GM23248 (cell line): ENCODE measurements at regions not wholly inside any gene's neighbourhood (a gene's known extent, or its start where the extent isn't known, plus 50 kb on each side); places are given as distances from the start of the nearest gene placed in this dataset.

Source experiments
- DNase-seq: peaks from one replicate; pipeline ENCODE4 v3.0.0-alpha.2; 2015
- H2AFZ ChIP-seq: fragments of 200-600 bp; sonication (generic); 2 replicates; pipeline ENCODE4 v1.6.1; 2016; ENCODE audit warnings: antibody characterized with exemption
- H3F3A ChIP-seq: fragments of 200-600 bp; sonication (generic); 2 replicates; pipeline ENCODE4 v1.6.1; 2016; ENCODE audit warnings: mild to moderate bottlenecking, antibody characterized with exemption, mixed run types; ENCODE audit not compliant: insufficient read depth
- H3K27ac ChIP-seq: fragments of 200-600 bp; sonication (generic); 2 replicates; pipeline ENCODE4 v1.5.1; 2016; ENCODE audit warnings: mild to moderate bottlenecking
- H3K27me3 ChIP-seq: fragments of 200-600 bp; sonication (generic); replicated peaks from 2 replicates; pipeline ENCODE4 v1.6.1; 2016; ENCODE audit warnings: mild to moderate bottlenecking; ENCODE audit not compliant: insufficient read depth
- H3K36me3 ChIP-seq: fragments of 200-600 bp; sonication (generic); 2 replicates; pipeline ENCODE4 v1.6.1; 2016; ENCODE audit warnings: low read depth, mild to moderate bottlenecking
- H3K4me1 ChIP-seq: fragments of 200-600 bp; sonication (generic); 2 replicates; pipeline ENCODE4 v1.6.1; 2016; ENCODE audit warnings: mild to moderate bottlenecking; ENCODE audit not compliant: insufficient read depth
- H3K4me2 ChIP-seq: fragments of 200-600 bp; sonication (generic); one replicate; pipeline ENCODE4 v1.6.1; 2016; ENCODE audit warnings: mild to moderate bottlenecking; ENCODE audit not compliant: unreplicated experiment
- H3K4me3 ChIP-seq: fragments of 200-600 bp; sonication (generic); 2 replicates; pipeline ENCODE4 v1.5.1; 2016; ENCODE audit warnings: mild to moderate bottlenecking
- H3K79me2 ChIP-seq: fragments of 200-600 bp; sonication (generic); 2 replicates; pipeline ENCODE4 v1.6.1; 2016; ENCODE audit warnings: mild to moderate bottlenecking; ENCODE audit not compliant: insufficient read depth
- H3K9ac ChIP-seq: fragments of 200-600 bp; sonication (generic); 2 replicates; pipeline ENCODE4 v1.6.1; 2016; ENCODE audit warnings: mild to moderate bottlenecking
- H3K9me2 ChIP-seq: fragments of 200-600 bp; sonication (generic); 2 replicates; pipeline ENCODE4 v1.6.1; 2016; ENCODE audit warnings: mixed run types, mild to moderate bottlenecking, moderate library complexity; ENCODE audit not compliant: insufficient read depth
- H3K9me3 ChIP-seq: fragments of 200-600 bp; sonication (generic); one replicate; pipeline ENCODE4 v1.6.1; 2017; ENCODE audit warnings: low read depth
- H4K20me1 ChIP-seq: fragments of 200-600 bp; sonication (generic); 2 replicates; pipeline ENCODE4 v1.6.0; 2016; ENCODE audit not compliant: insufficient read depth
- EZH2 ChIP-seq: fragments of 200-600 bp; sonication (generic); IDR thresholded peaks from 2 replicates; pipeline ENCODE4 v1.6.1; 2018; ENCODE audit warnings: antibody characterized with exemption, mild to moderate bottlenecking; ENCODE audit not compliant: insufficient read depth, poor library complexity, severe bottlenecking
- EZH2phosphoT487 ChIP-seq: fragments of 200-600 bp; sonication (generic); IDR thresholded peaks from 2 replicates; pipeline ENCODE4 v1.6.1; 2018; ENCODE audit warnings: antibody characterized with exemption, moderate library complexity, mild to moderate bottlenecking, low read depth; ENCODE audit not compliant: insufficient read depth
- WGBS, 2 experiments: methylation state at CpG; one replicate each; pipeline ENCODE4 v1.1.6; 2015 to 2017; ENCODE audit warnings: low lambda C conversion rate in 2 of 2, low coverage in 1 of 2; ENCODE audit errors: missing lambda C conversion rate in 2 of 2; 5-methylcytosine and 5-hydroxymethylcytosine counted together
- in situ Hi-C: fragments of 300-500 bp; cut with MboI; formaldehyde crosslinking; loops from 2 replicates; pipeline ENCODE4 v1.15.0; 2020

DNA sequence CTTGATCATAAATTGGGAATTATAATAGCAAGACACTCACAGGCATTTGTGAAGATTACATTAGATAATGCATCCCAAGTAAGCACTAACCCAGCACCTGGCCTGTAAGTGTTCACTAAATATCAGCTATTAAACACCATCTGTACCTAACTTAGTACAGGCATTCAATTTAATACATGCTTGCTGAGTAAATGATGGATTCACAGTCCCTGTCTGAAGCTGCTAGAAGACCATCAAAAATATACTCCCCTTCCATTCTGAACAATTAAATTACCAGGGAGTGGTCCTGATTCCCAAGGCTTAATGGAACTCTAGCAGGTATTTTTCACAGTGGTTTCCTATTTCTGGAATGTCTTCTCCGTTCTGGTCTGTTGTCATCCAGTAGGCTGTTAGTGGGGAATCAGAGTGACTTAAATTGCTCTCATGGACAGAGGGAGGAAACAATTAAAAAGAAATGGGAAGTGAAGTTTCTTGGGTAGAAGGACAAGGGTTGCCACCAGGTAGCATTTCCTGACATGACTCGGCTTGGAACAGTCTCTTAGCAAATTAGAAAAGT lies 233.9 kb downstream of the PTTG2 start:
- no peaks in the 10 kb centered on the region for H3K36me3 ChIP-seq
- H3K9me2 ChIP-seq, result no peaks in the 10 kb centered on the region
- H3K9ac ChIP-seq, result no peak overlapping the region
- peaks cover 19% of the 10 kb centered on the region for H3K4me1 ChIP-seq
- 63% methylated on average over 2 of the region's 2 CpGs for WGBS, 2 experiments
- H3K79me2 ChIP-seq, result no peaks in the 10 kb centered on the region
- H3K4me2 ChIP-seq, result no peak overlapping the region
- H2AFZ ChIP-seq, result no peak overlapping the region
- no peak overlapping the region for H3K27ac ChIP-seq
- no peaks in the 10 kb centered on the region for H3K9me3 ChIP-seq
- peaks cover 13% of the 10 kb centered on the region; the same call in 1 of the 2 replicates for H3F3A ChIP-seq
- in situ Hi-C loops, result loop anchor here (10.0 kb wide), 1 partner anchor 121 kb away; no protein-coding TSS in a partner anchor
- no peaks in the 10 kb centered on the region for H4K20me1 ChIP-seq
- H3K4me3 ChIP-seq, result no peak overlapping the region
- DNase-seq, result no peak
- no peak for TF ChIP-seq EZH2
- TF ChIP-seq EZH2phosphoT487, result no peak
- no peaks in the 10 kb centered on the region for H3K27me3 ChIP-seq

- H3K27me3 ChIP-seq, result no peaks in the 10 kb centered on the region
- no peaks in the 10 kb centered on the region for H3K9me2 ChIP-seq
- in situ Hi-C loops, result loop anchor here (10.0 kb wide), 1 partner anchor 119 kb away; no protein-coding TSS in a partner anchor
- TF ChIP-seq EZH2phosphoT487, result no peak
- TF ChIP-seq EZH2, result no peak
- no peak for DNase-seq
- peaks cover 2% of the 10 kb centered on the region; the same call in 1 of the 2 replicates for H3F3A ChIP-seq
- WGBS, 2 experiments, result 26 to 36% methylated on average over 3 of the region's 3 CpGs
- H3K79me2 ChIP-seq, result no peaks in the 10 kb centered on the region
- no peaks in the 10 kb centered on the region for H3K9me3 ChIP-seq
- H3K9ac ChIP-seq, result no peak overlapping the region
- no peak overlapping the region for H2AFZ ChIP-seq
- H3K4me3 ChIP-seq, result no peak overlapping the region
- no peak overlapping the region for H3K4me2 ChIP-seq
- no peaks in the 10 kb centered on the region for H4K20me1 ChIP-seq
- peaks cover 7% of the 10 kb centered on the region for H3K4me1 ChIP-seq
- no peak overlapping the region for H3K27ac ChIP-seq
- no peaks in the 10 kb centered on the region for H3K36me3 ChIP-seq
These were observed 235.3 kb downstream of the PTTG2 start for GRCh38 chr4:38195486-38195885.

GRCh38 chr4:38195911-38196310 lies 235.7 kb downstream of the PTTG2 start:
- H4K20me1 ChIP-seq, result no peaks in the 10 kb centered on the region
- H3K79me2 ChIP-seq, result no peaks in the 10 kb centered on the region
- H3K9me2 ChIP-seq, result no peaks in the 10 kb centered on the region
- no peaks in the 10 kb centered on the region for H3K9me3 ChIP-seq
- 60 to 61% methylated on average over 6 of the region's 6 CpGs for WGBS, 2 experiments
- no peaks in the 10 kb centered on the region for H3F3A ChIP-seq
- no peak overlapping the region for H3K27ac ChIP-seq
- H3K36me3 ChIP-seq, result no peaks in the 10 kb centered on the region
- in situ Hi-C loops, result loop anchor here (10.0 kb wide), 1 partner anchor 119 kb away; no protein-coding TSS in a partner anchor
- H3K4me3 ChIP-seq, result no peak overlapping the region
- H3K4me2 ChIP-seq, result no peak overlapping the region
- H3K27me3 ChIP-seq, result no peaks in the 10 kb centered on the region
- no peak overlapping the region for H2AFZ ChIP-seq
- TF ChIP-seq EZH2, result no peak
- no peak for TF ChIP-seq EZH2phosphoT487
- no peak for DNase-seq
- H3K9ac ChIP-seq, result no peak overlapping the region
- peaks cover 3% of the 10 kb centered on the region for H3K4me1 ChIP-seq

GRCh38 chr4:38202242-38202641 lies 242.0 kb downstream of the PTTG2 start:
- H4K20me1 ChIP-seq, result no peaks in the 10 kb centered on the region
- H3K79me2 ChIP-seq, result no peaks in the 10 kb centered on the region
- no peaks in the 10 kb centered on the region for H3K9me2 ChIP-seq
- in situ Hi-C loops, result no loop called here
- TF ChIP-seq EZH2 (no peak), EZH2phosphoT487 (no peak)
- H3K36me3 ChIP-seq, result no peaks in the 10 kb centered on the region
- no peaks in the 10 kb centered on the region for H3K9me3 ChIP-seq
- no peaks in the 10 kb centered on the region for H3K27me3 ChIP-seq
- no peak overlapping the region for H3K4me2 ChIP-seq
- H2AFZ ChIP-seq, result no peak overlapping the region
- no peak overlapping the region for H3K9ac ChIP-seq
- H3K4me1 ChIP-seq, result no peaks in the 10 kb centered on the region
- H3K27ac ChIP-seq, result no peak overlapping the region
- DNase-seq, result no peak
- H3K4me3 ChIP-seq, result no peak overlapping the region
- H3F3A ChIP-seq, result no peaks in the 10 kb centered on the region
- 53 to 60% methylated on average over 2 of the region's 2 CpGs for WGBS, 2 experiments

GRCh38 chr4:38203609-38204008 lies 243.4 kb downstream of the PTTG2 start:
- no peaks in the 10 kb centered on the region for H3F3A ChIP-seq
- WGBS, 2 experiments, result 50 to 74% methylated on average over 3 of the region's 3 CpGs
- no peak overlapping the region for H3K4me2 ChIP-seq
- no peaks in the 10 kb centered on the region for H3K4me1 ChIP-seq
- H3K9me2 ChIP-seq, result no peaks in the 10 kb centered on the region
- H3K27ac ChIP-seq, result no peak overlapping the region
- no peaks in the 10 kb centered on the region for H3K27me3 ChIP-seq
- no peaks in the 10 kb centered on the region for H3K36me3 ChIP-seq
- no peaks in the 10 kb centered on the region for H3K9me3 ChIP-seq
- H2AFZ ChIP-seq, result no peak overlapping the region
- H3K4me3 ChIP-seq, result no peak overlapping the region
- no peak for DNase-seq
- TF ChIP-seq EZH2 (no peak), EZH2phosphoT487 (no peak)
- H3K79me2 ChIP-seq, result no peaks in the 10 kb centered on the region
- H3K9ac ChIP-seq, result no peak overlapping the region
- in situ Hi-C loops, result no loop called here
- H4K20me1 ChIP-seq, result no peaks in the 10 kb centered on the region
